Vagina (tissue), 2 donors: ENCODE measurements at regions not wholly inside any gene's neighbourhood (a gene's known extent, or its start where the extent isn't known, plus 50 kb on each side); places are given as distances from the start of the nearest gene placed in this dataset.

Source experiments
- POLR2A ChIP-seq, 2 donors: fragments of 450-650 bp; IDR thresholded peaks; one replicate each; pipeline ENCODE4 v1.6.1; 2017; ENCODE audit warnings: antibody characterized with exemption in 2 of 2, mild to moderate bottlenecking in 2 of 2, moderate library complexity in 2 of 2
- POLR2AphosphoS5 ChIP-seq, 2 donors: sonication (generic); formaldehyde crosslinking; IDR thresholded peaks; one replicate each; pipeline ENCODE4 v1.9.0; 2017; ENCODE audit warnings: antibody characterized with exemption in 2 of 2, mild to moderate bottlenecking in 2 of 2, low read depth in 1 of 2; ENCODE audit not compliant: insufficient read depth in 1 of 2
- TF ChIP-seq, protein P1 (sequence below), 3 experiments: fragments of 450-650 bp in 2 of 3; fragments of 200-600 bp in 1 of 3; sonication (generic) in 1 of 3; IDR thresholded peaks; one replicate each; pipeline ENCODE4 v1.5.1; 2017 to 2019; ENCODE audit warnings: antibody characterized with exemption in 3 of 3, mild to moderate bottlenecking in 2 of 3, moderate library complexity in 2 of 3

DNA sequence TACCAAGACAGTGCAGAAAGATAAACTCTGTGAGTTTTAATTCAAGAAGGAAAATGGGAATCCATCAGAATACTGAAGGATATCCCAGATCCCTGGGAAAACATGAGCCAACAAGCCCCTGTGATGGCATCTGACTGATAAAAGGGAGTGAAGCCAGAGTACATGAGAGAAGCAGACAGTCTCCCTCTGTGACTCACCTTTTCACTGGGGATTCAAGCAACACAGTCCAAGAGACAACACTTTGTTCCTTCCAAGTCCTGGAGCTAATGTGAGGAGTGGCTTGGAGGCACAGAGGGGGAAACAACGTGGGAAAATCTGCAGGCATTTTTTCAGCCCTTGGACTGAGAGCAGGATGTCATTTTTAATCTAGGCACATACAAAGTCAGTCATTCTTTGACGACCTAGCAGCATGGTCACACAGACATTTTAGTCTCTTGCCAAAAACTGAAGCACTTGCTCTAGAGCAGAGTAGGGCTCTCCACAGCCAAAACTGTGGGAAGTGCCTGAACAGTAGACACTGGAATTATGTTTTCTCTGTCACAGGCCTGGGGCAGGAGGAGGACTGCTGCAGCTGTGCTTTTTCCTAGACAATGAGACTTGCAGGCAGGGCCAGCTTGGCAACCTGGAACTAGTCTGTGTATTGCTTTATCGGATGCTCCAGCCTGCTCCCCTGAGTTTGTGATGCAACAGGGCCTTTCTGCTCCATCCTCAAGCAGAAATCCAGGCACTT lies 465.0 kb upstream of the GJE1 start:
- no peak for TF ChIP-seq POLR2A (IDR thresholded peaks at IDR 0.05)
- TF ChIP-seq, protein P1, sequence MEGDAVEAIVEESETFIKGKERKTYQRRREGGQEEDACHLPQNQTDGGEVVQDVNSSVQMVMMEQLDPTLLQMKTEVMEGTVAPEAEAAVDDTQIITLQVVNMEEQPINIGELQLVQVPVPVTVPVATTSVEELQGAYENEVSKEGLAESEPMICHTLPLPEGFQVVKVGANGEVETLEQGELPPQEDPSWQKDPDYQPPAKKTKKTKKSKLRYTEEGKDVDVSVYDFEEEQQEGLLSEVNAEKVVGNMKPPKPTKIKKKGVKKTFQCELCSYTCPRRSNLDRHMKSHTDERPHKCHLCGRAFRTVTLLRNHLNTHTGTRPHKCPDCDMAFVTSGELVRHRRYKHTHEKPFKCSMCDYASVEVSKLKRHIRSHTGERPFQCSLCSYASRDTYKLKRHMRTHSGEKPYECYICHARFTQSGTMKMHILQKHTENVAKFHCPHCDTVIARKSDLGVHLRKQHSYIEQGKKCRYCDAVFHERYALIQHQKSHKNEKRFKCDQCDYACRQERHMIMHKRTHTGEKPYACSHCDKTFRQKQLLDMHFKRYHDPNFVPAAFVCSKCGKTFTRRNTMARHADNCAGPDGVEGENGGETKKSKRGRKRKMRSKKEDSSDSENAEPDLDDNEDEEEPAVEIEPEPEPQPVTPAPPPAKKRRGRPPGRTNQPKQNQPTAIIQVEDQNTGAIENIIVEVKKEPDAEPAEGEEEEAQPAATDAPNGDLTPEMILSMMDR (IDR thresholded peaks at IDR 0.05): no peak
- no peak for TF ChIP-seq POLR2AphosphoS5 (IDR thresholded peaks at IDR 0.05; ENCODE audit: insufficient read depth in 1 of 2, low read depth in 1 of 2)
